K562 (cell line): ENCODE measurements at regions not wholly inside any gene's neighbourhood (a gene's known extent, or its start where the extent isn't known, plus 50 kb on each side); places are given as distances from the start of the nearest gene placed in this dataset.

Source experiments
- ATAC-seq: fragments of 200-7000 bp; cut with Tn5 transposase; 3 replicates; pipeline ENCODE4 v1.9.1; 2020; ENCODE audit warnings: moderate library complexity
- BruUV-seq: library from RNA; stranded (reverse); fragments of 400-500 nt; replicated peaks from 2 replicates; lab custom pipeline; 2021; lab: Mats Ljungman, UMichigan
- CTCF ChIA-PET: fragments of 300-600 bp; formaldehyde crosslinking; extraction: SDS; loops from one replicate; lab custom pipeline; 2021; ENCODE audit warnings: low intra/inter-chr PET ratio; lab: Yijun Ruan, JAX
- POLR2A ChIA-PET: fragments of 300-600, 350-650 bp; sonication (Branson Sonifier 250); formaldehyde crosslinking; extraction: SDS; loops from one replicate; lab custom pipeline; 2021; ENCODE audit warnings: antibody characterized with exemption, inconsistent platforms; lab: Yijun Ruan, JAX
- DNase-seq, 4 experiments: peaks; one replicate each; pipeline versions ENCODE4 v3.0.0 to v3.0.0-alpha.2; 2011 to 2018; ENCODE audit warnings: low spot score in 3 of 4, mixed read lengths in 3 of 4; ENCODE audit errors: extremely low read depth in 1 of 4
- FAIRE-seq: peaks from 2 replicates; lab custom pipeline; 2011; peaks lifted over from hg19 to GRCh38; lab: Jason Lieb, UNC
- H2AFZ ChIP-seq: 2 replicates; pipeline ENCODE4 v1.6.0; 2011; ENCODE audit warnings: low read depth, low read length, control low read depth, inconsistent platforms
- H3K27ac ChIP-seq: fragments of 200-600 bp; 3 replicates; pipeline ENCODE4 v1.8.0; 2011; ENCODE audit warnings: low read depth, mild to moderate bottlenecking, control low read depth, inconsistent platforms, low read length, moderate library complexity, mixed read lengths; ENCODE audit errors: extremely low read depth
- H3K27me3 ChIP-seq, 2 experiments: fragments of 300-600 bp in 1 of 2; 2 replicates in 1 of 2; 3 replicates in 1 of 2; pipeline versions ENCODE4 v1.6.0 to v1.8.0; 2011; ENCODE audit warnings: inconsistent platforms in 2 of 2, low read length in 2 of 2, mild to moderate bottlenecking in 1 of 2, mixed read lengths in 1 of 2, moderate library complexity in 1 of 2; ENCODE audit not compliant: control insufficient read depth in 2 of 2, insufficient read depth in 2 of 2
- H3K36me3 ChIP-seq: fragments of 300-600 bp; 3 replicates; pipeline ENCODE4 v1.8.0; 2011; ENCODE audit warnings: mild to moderate bottlenecking, low read length, inconsistent platforms; ENCODE audit not compliant: control insufficient read depth, insufficient read depth
- H3K4me1 ChIP-seq, 2 experiments: fragments of 200-600 bp in 1 of 2; replicated peaks in 1 of 2; 2 replicates in 1 of 2; 3 replicates in 1 of 2; pipeline versions ENCODE4 v1.5.1 to v1.8.0; 2011; ENCODE audit warnings: inconsistent platforms in 2 of 2, low read length in 2 of 2, mild to moderate bottlenecking in 1 of 2, mixed read lengths in 1 of 2, moderate library complexity in 1 of 2; ENCODE audit not compliant: control insufficient read depth in 2 of 2, insufficient read depth in 2 of 2
- H3K4me2 ChIP-seq: 2 replicates; pipeline ENCODE4 v1.6.1; 2011; ENCODE audit warnings: low read length, control low read depth, inconsistent platforms, mixed read lengths; ENCODE audit not compliant: insufficient read depth
- H3K4me3 ChIP-seq: fragments of 200-600 bp; sonication (generic), shearing (Covaris generic); 2 replicates; pipeline ENCODE4 v1.5.1; 2016; ENCODE audit warnings: control low read depth, inconsistent platforms
- H3K79me2 ChIP-seq: fragments of 200-600 bp; 3 replicates; pipeline ENCODE4 v1.8.0; 2011; ENCODE audit warnings: low read length, inconsistent platforms; ENCODE audit not compliant: control insufficient read depth, insufficient read depth
- H3K9ac ChIP-seq, 2 experiments: 2 replicates each; pipeline versions ENCODE4 v1.6.0 to v1.6.1; 2011; ENCODE audit warnings: low read depth in 2 of 2, low read length in 2 of 2, control low read depth in 1 of 2, inconsistent platforms in 1 of 2, mild to moderate bottlenecking in 1 of 2, mixed read lengths in 1 of 2; ENCODE audit not compliant: insufficient read depth in 1 of 2
- H3K9me1 ChIP-seq: one replicate; pipeline ENCODE4 v1.6.0; 2011; ENCODE audit warnings: inconsistent platforms, mild to moderate bottlenecking, low read length, moderate library complexity; ENCODE audit not compliant: control insufficient read depth, insufficient read depth
- H3K9me3 ChIP-seq: replicated peaks from 2 replicates; pipeline ENCODE4 v1.5.1; 2011; ENCODE audit warnings: low read depth, low read length, inconsistent platforms; ENCODE audit not compliant: control insufficient read depth, insufficient read depth
- H4K20me1 ChIP-seq: replicated peaks from 2 replicates; pipeline ENCODE4 v1.6.1; 2011; ENCODE audit warnings: low read length, inconsistent platforms, mixed read lengths; ENCODE audit not compliant: control insufficient read depth, insufficient read depth
- MLLT1 ChIP-seq, 2 experiments: fragments of 450-650 bp; IDR thresholded peaks; 2 replicates each; pipeline ENCODE4 v1.6.1; 2016
- RBBP5 ChIP-seq: fragments of 200-600 bp; sonication (generic); IDR thresholded peaks from 2 replicates; pipeline ENCODE4 v1.6.1; 2012; ENCODE audit warnings: borderline replicate concordance, mild to moderate bottlenecking, low read length, control low read depth, inconsistent platforms; ENCODE audit not compliant: insufficient read depth, poor library complexity, severe bottlenecking
- TCF3 ChIP-seq: sonication (generic); formaldehyde crosslinking; IDR thresholded peaks from 2 replicates; pipeline ENCODE4 v1.4.0; 2020; ENCODE audit warnings: mild to moderate bottlenecking, missing genetic modification reagents
- TGIF2 ChIP-seq: sonication (generic); formaldehyde crosslinking; IDR thresholded peaks from 2 replicates; pipeline ENCODE4 v1.8.1; 2022; ENCODE audit warnings: mild to moderate bottlenecking, missing genetic modification reagents, moderate library complexity
- TRIM28 ChIP-seq: fragments of 450-650 bp; IDR thresholded peaks from 2 replicates; pipeline ENCODE4 v1.6.1; 2017
- ZFP91 ChIP-seq: sonication (generic); formaldehyde crosslinking; IDR thresholded peaks from 2 replicates; pipeline ENCODE4 v1.8.0; 2022; ENCODE audit warnings: mild to moderate bottlenecking, missing genetic modification reagents
- WGBS: fragments of 100-300 bp; shearing (Covaris generic); methylation state at CpG from one replicate; pipeline ENCODE4 v1.1.6; 2016; ENCODE audit warnings: low coverage, mixed read lengths; ENCODE audit not compliant: insufficient coverage; ENCODE audit errors: missing lambda C conversion rate; 5-methylcytosine and 5-hydroxymethylcytosine counted together
- in situ Hi-C: fragments of 300-500 bp; cut with MboI; formaldehyde crosslinking; loops from 4 replicates; pipeline ENCODE4 v1.15.0; 2018; ENCODE audit warnings: inconsistent platforms, mixed read lengths
- intact Hi-C: fragments of 100-400 bp; cut with micrococcal nuclease; formaldehyde crosslinking; loops from 2 replicates; pipeline ENCODE4 v1.14.2; 2022

GRCh38 chr13:106296723-106297122 lies 238.7 kb downstream of the EFNB2 start:
- POLR2A ChIA-PET, result no interaction called here
- ATAC-seq, result no peak
- Histone ChIP-seq H4K20me1 (no peaks in the 10 kb centered on the region), H3K4me1 (no peaks in the 10 kb centered on the region), H3K27ac (no peak overlapping the region), H2AFZ (no peak overlapping the region), H3K9ac (no peak overlapping the region), H3K9me3 (no peaks in the 10 kb centered on the region), H3K79me2 (no peaks in the 10 kb centered on the region), H3K9me1 (no peaks in the 10 kb centered on the region), H3K36me3 (no peaks in the 10 kb centered on the region), H3K4me3 (no peak overlapping the region), H3K27me3 (no peaks in the 10 kb centered on the region), H3K4me2 (no peak overlapping the region)
- in situ Hi-C loops (no loop called here), intact Hi-C loops (no loop called here)
- 0% methylated on average over 3 of the region's 3 CpGs for WGBS
- TF ChIP-seq MLLT1 (IDR thresholded peaks at IDR 0.05) (no peak), TRIM28 (no peak), TCF3 (CRISPR knock-in tag) (no peak), ZFP91 (no peak), TGIF2 (no peak), RBBP5 (no peak)
- no TSS peak for BruUV-seq
- DNase-seq, result no peak
- CTCF ChIA-PET, result no interaction called here
- FAIRE-seq, result no peak
